ENCODE measurements at regions not wholly inside any gene's neighbourhood (a gene's known extent, or its start where the extent isn't known, plus 50 kb on each side); places are given as distances from the start of the nearest gene placed in this dataset.

DNA sequence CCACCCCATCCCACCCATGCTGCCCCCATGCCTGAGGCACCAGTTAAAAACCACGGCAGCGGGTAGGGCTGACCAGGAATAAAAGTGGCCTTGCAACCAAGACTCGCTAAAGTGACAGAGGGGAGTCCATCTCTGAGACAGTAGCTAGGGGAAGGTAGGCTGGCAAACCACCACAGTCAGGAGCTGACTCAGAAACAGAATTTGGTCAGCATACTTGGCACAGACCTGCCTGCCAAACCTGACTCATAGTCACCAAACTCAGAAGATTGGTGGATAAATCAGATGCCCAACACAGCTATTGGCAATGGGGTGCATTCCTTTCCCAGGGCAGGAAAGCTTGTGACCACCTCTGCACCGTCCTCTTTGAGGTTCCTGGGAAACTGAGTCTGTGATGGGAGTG, 193.8 kb downstream of the BCOR start:
- Histone ChIP-seq H3K27me3 (ENCODE audit: control insufficient read depth, insufficient read depth, low read length) (no peaks in the 10 kb centered on the region), H3K36me3 (ENCODE audit: control insufficient read depth, insufficient read depth, low read length) (no peaks in the 10 kb centered on the region), H3K4me3 (ENCODE audit: low read depth, low read length) (no peak overlapping the region)
- no peak for TF ChIP-seq CTCF (IDR thresholded peaks at IDR 0.05; ENCODE audit: insufficient read depth, low read length, severe bottlenecking)
- DNase-seq (ENCODE audit: low read depth), result peak; percentile 77
- FAIRE-seq, result peak; percentile 87

- FAIRE-seq (no peak), DNase-seq (ENCODE audit: low read depth) (no peak)
- Histone ChIP-seq H3K4me3 (ENCODE audit: low read depth, low read length) (no peak overlapping the region), H3K36me3 (ENCODE audit: control insufficient read depth, insufficient read depth, low read length) (no peaks in the 10 kb centered on the region), H3K27me3 (ENCODE audit: control insufficient read depth, insufficient read depth, low read length) (no peaks in the 10 kb centered on the region)
- TF ChIP-seq CTCF (IDR thresholded peaks at IDR 0.05; ENCODE audit: insufficient read depth, low read length, severe bottlenecking), result no peak
Measured at GRCh38 chrX:39904816-39905537, 192.8 kb downstream of the BCOR start.

GRCh38 chrX:39905538-39905891, 192.2 kb downstream of the BCOR start:
- DNase-seq (ENCODE audit: low read depth), result no peak
- FAIRE-seq, result no peak
- H3K27me3 ChIP-seq (ENCODE audit: control insufficient read depth, insufficient read depth, low read length), result no peaks in the 10 kb centered on the region
- no peak for TF ChIP-seq CTCF (IDR thresholded peaks at IDR 0.05; ENCODE audit: insufficient read depth, low read length, severe bottlenecking)
- H3K4me3 ChIP-seq (ENCODE audit: low read depth, low read length), result no peak overlapping the region
- H3K36me3 ChIP-seq (ENCODE audit: control insufficient read depth, insufficient read depth, low read length), result no peaks in the 10 kb centered on the region

DNA sequence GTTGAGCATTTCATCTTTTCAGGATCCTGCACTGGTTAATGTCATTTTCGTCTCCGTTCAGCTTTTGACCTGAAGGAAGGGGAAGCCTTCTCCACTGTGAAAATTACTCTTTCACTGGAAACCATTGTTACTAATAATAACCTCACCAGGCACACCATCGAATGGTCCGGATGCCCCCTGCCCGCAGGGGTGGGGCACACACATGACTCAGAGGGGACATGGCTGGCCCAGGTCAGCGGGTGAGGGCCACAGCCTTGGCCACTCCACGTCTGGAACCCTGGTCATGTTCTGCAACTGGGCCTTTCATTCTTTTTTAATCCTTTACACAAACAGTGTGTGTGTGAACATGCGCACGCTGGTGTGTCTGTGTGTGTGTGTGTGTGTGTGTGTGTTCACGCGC, 191.8 kb downstream of the BCOR start:
- DNase-seq (ENCODE audit: low read depth), result no peak
- FAIRE-seq, result no peak
- no peak for TF ChIP-seq CTCF (IDR thresholded peaks at IDR 0.05; ENCODE audit: insufficient read depth, low read length, severe bottlenecking)
- Histone ChIP-seq H3K4me3 (ENCODE audit: low read depth, low read length) (no peak overlapping the region), H3K27me3 (ENCODE audit: control insufficient read depth, insufficient read depth, low read length) (no peaks in the 10 kb centered on the region), H3K36me3 (ENCODE audit: control insufficient read depth, insufficient read depth, low read length) (no peaks in the 10 kb centered on the region)

- Histone ChIP-seq H3K27me3 (ENCODE audit: control insufficient read depth, insufficient read depth, low read length) (no peaks in the 10 kb centered on the region), H3K4me3 (ENCODE audit: low read depth, low read length) (no peak overlapping the region), H3K36me3 (ENCODE audit: control insufficient read depth, insufficient read depth, low read length) (no peaks in the 10 kb centered on the region)
- DNase-seq (ENCODE audit: low read depth) (peak; percentile 84), FAIRE-seq (no peak)
- no peak for TF ChIP-seq CTCF (IDR thresholded peaks at IDR 0.05; ENCODE audit: insufficient read depth, low read length, severe bottlenecking)
Measured at GRCh38 chrX:39907964-39908661, 189.6 kb downstream of the BCOR start.
